ENCODE measurements at regions not wholly inside any gene's neighbourhood (a gene's known extent, or its start where the extent isn't known, plus 50 kb on each side); places are given as distances from the start of the nearest gene placed in this dataset.

DNA sequence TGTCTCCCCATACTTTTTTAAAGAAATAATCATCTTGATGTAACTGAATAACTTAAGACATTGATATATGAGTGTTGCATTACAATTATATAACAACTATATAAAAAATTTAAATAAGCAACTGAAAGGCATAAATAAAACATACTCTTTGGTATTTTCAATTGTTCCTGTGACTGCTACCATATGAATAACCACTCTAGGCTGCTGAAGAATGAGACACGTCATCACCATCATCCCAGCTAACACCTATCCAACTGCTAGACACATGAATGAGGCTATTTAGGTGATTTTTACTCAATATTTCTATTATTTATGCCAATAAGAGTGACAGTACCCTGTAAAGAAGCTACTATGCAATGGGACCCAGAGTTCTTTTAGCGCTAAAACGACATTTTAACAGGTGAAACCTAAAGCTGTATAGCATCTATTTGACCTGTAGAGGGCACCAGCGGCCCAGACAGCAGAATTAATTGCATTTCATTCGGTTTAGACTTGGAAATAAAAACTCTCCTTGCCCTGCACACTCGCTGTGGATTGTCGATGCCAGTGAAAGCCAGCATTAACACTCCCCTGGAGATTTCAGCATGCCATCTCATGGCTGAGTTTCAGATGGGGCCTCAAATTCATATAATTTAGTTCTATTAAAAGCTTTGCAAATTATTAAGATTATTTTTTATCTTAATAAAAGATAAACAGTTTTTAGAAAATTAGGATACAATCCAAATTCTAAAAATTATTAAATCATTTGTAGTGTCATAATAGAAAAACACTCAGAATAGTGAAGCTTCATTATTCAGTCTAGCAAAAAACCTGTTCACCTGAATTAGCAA, 89.4 kb upstream of the MAP2 start:
- H3K4me3 ChIP-seq (ENCODE audit: severe bottlenecking), result no peak overlapping the region
- H3K9me3 ChIP-seq (ENCODE audit: severe bottlenecking), result no peaks in the 10 kb centered on the region
- H3K4me1 ChIP-seq (ENCODE audit: insufficient read depth, poor library complexity, severe bottlenecking), result no peaks in the 10 kb centered on the region
- no peaks in the 10 kb centered on the region for H3K36me3 ChIP-seq (ENCODE audit: low read depth)
- TF ChIP-seq CTCF (IDR thresholded peaks at IDR 0.05; ENCODE audit: poor library complexity, severe bottlenecking), result peak; percentile 96
- ATAC-seq (ENCODE audit: low read depth) (peak; percentile 76), DNase-seq (ENCODE audit: low spot score) (peak; percentile 45)
- H3K27me3 ChIP-seq (ENCODE audit: insufficient read depth, poor library complexity, severe bottlenecking), result no peaks in the 10 kb centered on the region
- no peak overlapping the region for H3K27ac ChIP-seq (ENCODE audit: poor library complexity, severe bottlenecking)

GRCh38 chr2:209340522-209340921, 83.3 kb upstream of the MAP2 start:
- no peak for TF ChIP-seq CTCF (IDR thresholded peaks at IDR 0.05; ENCODE audit: poor library complexity, severe bottlenecking)
- peaks cover 6% of the 10 kb centered on the region for H3K4me1 ChIP-seq (ENCODE audit: insufficient read depth, poor library complexity, severe bottlenecking)
- DNase-seq (ENCODE audit: low spot score) (no peak), ATAC-seq (ENCODE audit: low read depth) (peak; percentile 55; the same call in 2 of the 3 replicates)
- no peak overlapping the region for H3K27ac ChIP-seq (ENCODE audit: poor library complexity, severe bottlenecking)
- H3K27me3 ChIP-seq (ENCODE audit: insufficient read depth, poor library complexity, severe bottlenecking), result no peaks in the 10 kb centered on the region
- no peaks in the 10 kb centered on the region for H3K9me3 ChIP-seq (ENCODE audit: severe bottlenecking)
- 0 out of 2 replicates have a peak, but pooled peaks cover 3% of the 10 kb centered on the region for H3K36me3 ChIP-seq (ENCODE audit: low read depth)
- H3K4me3 ChIP-seq (ENCODE audit: severe bottlenecking), result no peak overlapping the region

- ATAC-seq (ENCODE audit: low read depth) (no peak), DNase-seq (ENCODE audit: low spot score) (no peak)
- Histone ChIP-seq H3K9me3 (ENCODE audit: severe bottlenecking) (no peaks in the 10 kb centered on the region), H3K27ac (ENCODE audit: poor library complexity, severe bottlenecking) (no peak overlapping the region), H3K4me1 (ENCODE audit: insufficient read depth, poor library complexity, severe bottlenecking) (peaks cover 6% of the 10 kb centered on the region), H3K4me3 (ENCODE audit: severe bottlenecking) (no peak overlapping the region), H3K27me3 (ENCODE audit: insufficient read depth, poor library complexity, severe bottlenecking) (no peaks in the 10 kb centered on the region), H3K36me3 (ENCODE audit: low read depth) (0 out of 2 replicates have a peak, but pooled peaks cover 3% of the 10 kb centered on the region)
- no peak for TF ChIP-seq CTCF (IDR thresholded peaks at IDR 0.05; ENCODE audit: poor library complexity, severe bottlenecking)
These were observed 79.5 kb upstream of the MAP2 start for GRCh38 chr2:209344349-209344748.

DNA sequence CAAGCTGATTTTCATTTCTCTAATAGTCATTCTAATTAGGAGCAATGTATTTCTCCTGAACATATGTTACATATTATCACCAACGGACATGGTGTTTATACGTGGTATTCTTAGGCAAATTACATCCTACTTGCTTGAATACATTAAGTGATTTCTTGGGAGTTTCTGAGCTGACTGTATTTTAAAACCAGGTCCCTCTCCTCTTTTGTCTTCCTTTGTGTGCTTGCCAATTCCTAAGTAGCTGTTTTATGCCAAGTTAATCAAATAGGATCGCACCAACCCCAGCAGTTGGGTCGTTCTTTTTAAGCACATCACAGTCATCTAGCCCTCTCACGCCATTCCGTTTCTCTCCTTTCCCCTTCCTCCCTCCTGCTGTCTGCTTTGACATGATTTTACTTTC, 75.4 kb upstream of the MAP2 start:
- ATAC-seq (ENCODE audit: low read depth), result no peak
- Histone ChIP-seq H3K27me3 (ENCODE audit: insufficient read depth, poor library complexity, severe bottlenecking) (no peaks in the 10 kb centered on the region), H3K36me3 (ENCODE audit: low read depth) (no peaks in the 10 kb centered on the region), H3K4me1 (ENCODE audit: insufficient read depth, poor library complexity, severe bottlenecking) (no peaks in the 10 kb centered on the region), H3K9me3 (ENCODE audit: severe bottlenecking) (no peaks in the 10 kb centered on the region), H3K4me3 (ENCODE audit: severe bottlenecking) (no peak overlapping the region), H3K27ac (ENCODE audit: poor library complexity, severe bottlenecking) (no peak overlapping the region)
- no peak for DNase-seq (ENCODE audit: low spot score)
- no peak for TF ChIP-seq CTCF (IDR thresholded peaks at IDR 0.05; ENCODE audit: poor library complexity, severe bottlenecking)

DNA sequence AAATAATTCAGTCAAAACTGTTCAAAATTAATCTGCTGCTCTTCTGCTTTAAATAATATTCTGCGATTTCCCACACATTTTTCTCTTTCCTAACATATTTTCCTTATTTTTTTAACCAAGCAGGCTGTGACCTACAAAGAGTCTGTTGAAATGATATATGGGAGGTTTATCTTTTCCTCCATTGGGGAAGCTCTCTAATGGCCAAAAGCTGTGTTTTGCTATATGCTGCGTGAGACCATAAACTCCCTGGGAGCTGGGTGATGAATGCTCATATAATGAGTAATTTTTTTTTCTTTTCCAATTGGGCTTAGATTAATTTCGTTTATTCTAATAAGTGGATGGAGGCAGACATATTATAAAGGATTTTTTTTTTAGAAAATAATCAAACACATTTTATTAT, 72.2 kb upstream of the MAP2 start:
- Histone ChIP-seq H3K4me1 (ENCODE audit: insufficient read depth, poor library complexity, severe bottlenecking) (no peaks in the 10 kb centered on the region), H3K36me3 (ENCODE audit: low read depth) (no peaks in the 10 kb centered on the region), H3K4me3 (ENCODE audit: severe bottlenecking) (no peak overlapping the region), H3K27ac (ENCODE audit: poor library complexity, severe bottlenecking) (no peak overlapping the region), H3K27me3 (ENCODE audit: insufficient read depth, poor library complexity, severe bottlenecking) (no peaks in the 10 kb centered on the region), H3K9me3 (ENCODE audit: severe bottlenecking) (no peaks in the 10 kb centered on the region)
- no peak for TF ChIP-seq CTCF (IDR thresholded peaks at IDR 0.05; ENCODE audit: poor library complexity, severe bottlenecking)
- no peak for ATAC-seq (ENCODE audit: low read depth)
- no peak for DNase-seq (ENCODE audit: low spot score)

All from RWPE2 (cell line).